ENCODE measurements at regions not wholly inside any gene's neighbourhood (a gene's known extent, or its start where the extent isn't known, plus 50 kb on each side); places are given as distances from the start of the nearest gene placed in this dataset.

DNA sequence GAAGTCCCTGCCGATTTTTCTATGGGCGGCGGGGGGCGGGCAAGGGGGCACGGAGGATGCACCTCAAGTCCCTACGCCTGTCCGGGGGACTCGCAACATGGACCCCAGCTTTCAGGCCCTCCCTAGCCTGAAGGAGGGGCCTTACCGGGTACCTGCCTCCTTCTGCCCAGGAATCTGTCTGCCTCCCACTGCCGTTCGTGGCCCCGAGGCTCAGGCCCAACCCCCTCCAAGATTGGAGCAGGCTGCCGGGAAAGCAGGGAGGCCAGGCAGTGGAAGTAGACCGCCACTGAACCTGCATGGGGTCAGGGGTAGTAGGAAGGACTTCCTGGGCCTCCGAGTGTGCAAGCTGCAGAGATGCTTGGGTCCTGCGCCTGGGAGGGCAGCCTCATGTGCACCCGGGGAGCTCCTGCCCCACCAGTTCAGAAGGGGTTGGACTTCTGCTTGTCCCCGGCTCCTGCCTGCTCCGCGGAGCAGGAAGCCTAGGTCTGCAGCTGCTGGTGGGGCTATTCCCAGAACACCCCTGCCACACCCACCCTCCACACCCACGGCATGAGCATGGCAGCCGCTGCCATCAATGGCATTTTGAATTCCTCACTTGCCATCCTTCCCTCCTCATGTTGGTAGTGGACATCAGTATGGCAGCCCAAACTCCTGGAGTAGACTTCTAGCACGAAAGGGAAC, 1312.7 kb upstream of the ACO1 start:
- Histone ChIP-seq H3K9me2 (ENCODE audit: low read depth, low read length) (no peaks in the 10 kb centered on the region), H4K20me1 (ENCODE audit: insufficient read depth, low read length) (no peaks in the 10 kb centered on the region), H3K9me3 (ENCODE audit: low read length) (no peaks in the 10 kb centered on the region), H3F3A (ENCODE audit: insufficient read depth, low read length) (no peaks in the 10 kb centered on the region), H3K27me3 (ENCODE audit: insufficient read depth, low read length) (no peaks in the 10 kb centered on the region), H3K79me2 (ENCODE audit: insufficient read depth, low read length) (no peaks in the 10 kb centered on the region), H3K4me1 (ENCODE audit: insufficient read depth, low read length, severe bottlenecking) (no peaks in the 10 kb centered on the region), H3K36me3 (ENCODE audit: insufficient read depth, low read length) (no peaks in the 10 kb centered on the region), H3K4me2 (ENCODE audit: low read length) (no peak overlapping the region), H3K27ac (ENCODE audit: low read depth, low read length, poor library complexity, severe bottlenecking) (no peak overlapping the region), H2AFZ (ENCODE audit: low read length) (no peak overlapping the region), H3K9ac (ENCODE audit: low read length) (no peak overlapping the region), H3K4me3 (ENCODE audit: low read depth, low read length, poor library complexity, severe bottlenecking) (no peak overlapping the region)
- TF ChIP-seq, protein P1, sequence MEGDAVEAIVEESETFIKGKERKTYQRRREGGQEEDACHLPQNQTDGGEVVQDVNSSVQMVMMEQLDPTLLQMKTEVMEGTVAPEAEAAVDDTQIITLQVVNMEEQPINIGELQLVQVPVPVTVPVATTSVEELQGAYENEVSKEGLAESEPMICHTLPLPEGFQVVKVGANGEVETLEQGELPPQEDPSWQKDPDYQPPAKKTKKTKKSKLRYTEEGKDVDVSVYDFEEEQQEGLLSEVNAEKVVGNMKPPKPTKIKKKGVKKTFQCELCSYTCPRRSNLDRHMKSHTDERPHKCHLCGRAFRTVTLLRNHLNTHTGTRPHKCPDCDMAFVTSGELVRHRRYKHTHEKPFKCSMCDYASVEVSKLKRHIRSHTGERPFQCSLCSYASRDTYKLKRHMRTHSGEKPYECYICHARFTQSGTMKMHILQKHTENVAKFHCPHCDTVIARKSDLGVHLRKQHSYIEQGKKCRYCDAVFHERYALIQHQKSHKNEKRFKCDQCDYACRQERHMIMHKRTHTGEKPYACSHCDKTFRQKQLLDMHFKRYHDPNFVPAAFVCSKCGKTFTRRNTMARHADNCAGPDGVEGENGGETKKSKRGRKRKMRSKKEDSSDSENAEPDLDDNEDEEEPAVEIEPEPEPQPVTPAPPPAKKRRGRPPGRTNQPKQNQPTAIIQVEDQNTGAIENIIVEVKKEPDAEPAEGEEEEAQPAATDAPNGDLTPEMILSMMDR (IDR thresholded peaks at IDR 0.05; ENCODE audit: low read length): no peak
- no peak for TF ChIP-seq EZH2 (IDR thresholded peaks at IDR 0.05; ENCODE audit: borderline replicate concordance, low read length)

DNA sequence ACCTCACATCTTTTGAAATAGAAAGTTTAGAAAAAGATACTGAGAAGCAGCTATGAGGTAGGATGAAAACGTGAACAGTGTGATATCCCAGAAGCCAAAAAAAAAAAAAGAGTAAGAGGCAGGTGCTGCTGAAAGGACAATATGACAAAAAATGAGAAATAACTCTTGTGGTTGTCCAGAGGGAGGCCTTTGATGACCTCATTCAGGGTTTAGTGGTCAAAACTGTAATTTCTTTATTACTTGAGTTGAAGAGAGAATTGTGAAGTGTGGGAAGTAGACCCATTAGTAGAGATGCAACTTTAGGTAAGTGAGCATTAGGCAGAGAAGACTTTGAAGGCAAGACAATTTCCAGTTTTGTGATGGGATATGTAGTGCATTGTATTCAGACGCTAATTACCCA, 1306.3 kb upstream of the ACO1 start:
- no peaks in the 10 kb centered on the region for H3K9me3 ChIP-seq (ENCODE audit: low read length)
- H3K9ac ChIP-seq (ENCODE audit: low read length): no peak overlapping the region
- H3K9me2 ChIP-seq (ENCODE audit: low read depth, low read length): no peaks in the 10 kb centered on the region
- no peaks in the 10 kb centered on the region for H3K4me1 ChIP-seq (ENCODE audit: insufficient read depth, low read length, severe bottlenecking)
- H3K79me2 ChIP-seq (ENCODE audit: insufficient read depth, low read length): no peaks in the 10 kb centered on the region
- no peaks in the 10 kb centered on the region for H3K36me3 ChIP-seq (ENCODE audit: insufficient read depth, low read length)
- no peak overlapping the region for H3K4me3 ChIP-seq (ENCODE audit: low read depth, low read length, poor library complexity, severe bottlenecking)
- TF ChIP-seq, protein P1 (IDR thresholded peaks at IDR 0.05; ENCODE audit: low read length): no peak
- TF ChIP-seq EZH2 (IDR thresholded peaks at IDR 0.05; ENCODE audit: borderline replicate concordance, low read length): no peak
- no peak overlapping the region for H3K27ac ChIP-seq (ENCODE audit: low read depth, low read length, poor library complexity, severe bottlenecking)
- H4K20me1 ChIP-seq (ENCODE audit: insufficient read depth, low read length): no peaks in the 10 kb centered on the region
- no peak overlapping the region for H2AFZ ChIP-seq (ENCODE audit: low read length)
- no peaks in the 10 kb centered on the region for H3F3A ChIP-seq (ENCODE audit: insufficient read depth, low read length)
- H3K4me2 ChIP-seq (ENCODE audit: low read length): no peak overlapping the region
- H3K27me3 ChIP-seq (ENCODE audit: insufficient read depth, low read length): no peaks in the 10 kb centered on the region

DNA sequence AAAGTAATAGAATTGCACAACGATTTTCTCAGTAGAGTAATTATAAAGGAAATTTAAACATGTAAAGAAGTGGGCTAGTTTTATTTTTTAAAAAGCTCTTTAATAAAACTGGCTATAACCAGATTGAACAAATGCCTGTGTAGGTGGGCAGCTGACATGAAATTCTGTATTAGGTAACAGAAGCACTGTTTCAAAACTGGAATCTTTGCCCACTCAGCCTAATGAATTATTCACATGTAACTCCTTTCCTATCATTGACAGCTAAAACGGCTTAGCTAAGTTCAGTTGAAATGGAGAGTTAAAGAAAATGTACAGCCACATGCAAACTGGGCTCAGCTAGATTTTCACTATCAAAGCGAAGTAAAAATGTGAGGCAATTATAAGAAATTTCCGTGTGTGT, 1300.1 kb upstream of the ACO1 start:
- no peaks in the 10 kb centered on the region for H3K9me2 ChIP-seq (ENCODE audit: low read depth, low read length)
- no peaks in the 10 kb centered on the region for H3K79me2 ChIP-seq (ENCODE audit: insufficient read depth, low read length)
- TF ChIP-seq, protein P1 (IDR thresholded peaks at IDR 0.05; ENCODE audit: low read length): no peak
- TF ChIP-seq EZH2 (IDR thresholded peaks at IDR 0.05; ENCODE audit: borderline replicate concordance, low read length): no peak
- no peak overlapping the region for H3K9ac ChIP-seq (ENCODE audit: low read length)
- no peaks in the 10 kb centered on the region for H3F3A ChIP-seq (ENCODE audit: insufficient read depth, low read length)
- no peaks in the 10 kb centered on the region for H3K4me1 ChIP-seq (ENCODE audit: insufficient read depth, low read length, severe bottlenecking)
- H3K4me3 ChIP-seq (ENCODE audit: low read depth, low read length, poor library complexity, severe bottlenecking): no peak overlapping the region
- no peak overlapping the region for H2AFZ ChIP-seq (ENCODE audit: low read length)
- H3K9me3 ChIP-seq (ENCODE audit: low read length): no peaks in the 10 kb centered on the region
- no peak overlapping the region for H3K4me2 ChIP-seq (ENCODE audit: low read length)
- H3K27me3 ChIP-seq (ENCODE audit: insufficient read depth, low read length): no peaks in the 10 kb centered on the region
- no peak overlapping the region for H3K27ac ChIP-seq (ENCODE audit: low read depth, low read length, poor library complexity, severe bottlenecking)
- H3K36me3 ChIP-seq (ENCODE audit: insufficient read depth, low read length): no peaks in the 10 kb centered on the region
- H4K20me1 ChIP-seq (ENCODE audit: insufficient read depth, low read length): no peaks in the 10 kb centered on the region
